Gastrocnemius medialis (tissue), 4 donors: ENCODE measurements at regions not wholly inside any gene's neighbourhood (a gene's known extent, or its start where the extent isn't known, plus 50 kb on each side); places are given as distances from the start of the nearest gene placed in this dataset.

Source experiments
- POLR2A ChIP-seq, 2 donors: fragments of 450-650 bp; IDR thresholded peaks; one replicate each; pipeline ENCODE4 v1.6.1; 2017; ENCODE audit warnings: antibody characterized with exemption in 2 of 2, mild to moderate bottlenecking in 2 of 2, moderate library complexity in 2 of 2
- TF ChIP-seq, protein P1 (sequence below), 5 experiments: fragments of 450-650 bp in 3 of 5; fragments of 200-600 bp in 2 of 5; sonication (generic) in 2 of 5; IDR thresholded peaks in 4 of 5; conservative IDR thresholded peaks in 1 of 5; 1 replicate in 4 of 5; 2 replicates in 1 of 5; pipeline ENCODE4 v1.5.1; 2016 to 2019; ENCODE audit warnings: antibody characterized with exemption in 5 of 5, mild to moderate bottlenecking in 3 of 5, moderate library complexity in 3 of 5

GRCh38 chr20:11717562-11717961, 200.1 kb upstream of the BTBD3 start:
- TF ChIP-seq, protein P1, sequence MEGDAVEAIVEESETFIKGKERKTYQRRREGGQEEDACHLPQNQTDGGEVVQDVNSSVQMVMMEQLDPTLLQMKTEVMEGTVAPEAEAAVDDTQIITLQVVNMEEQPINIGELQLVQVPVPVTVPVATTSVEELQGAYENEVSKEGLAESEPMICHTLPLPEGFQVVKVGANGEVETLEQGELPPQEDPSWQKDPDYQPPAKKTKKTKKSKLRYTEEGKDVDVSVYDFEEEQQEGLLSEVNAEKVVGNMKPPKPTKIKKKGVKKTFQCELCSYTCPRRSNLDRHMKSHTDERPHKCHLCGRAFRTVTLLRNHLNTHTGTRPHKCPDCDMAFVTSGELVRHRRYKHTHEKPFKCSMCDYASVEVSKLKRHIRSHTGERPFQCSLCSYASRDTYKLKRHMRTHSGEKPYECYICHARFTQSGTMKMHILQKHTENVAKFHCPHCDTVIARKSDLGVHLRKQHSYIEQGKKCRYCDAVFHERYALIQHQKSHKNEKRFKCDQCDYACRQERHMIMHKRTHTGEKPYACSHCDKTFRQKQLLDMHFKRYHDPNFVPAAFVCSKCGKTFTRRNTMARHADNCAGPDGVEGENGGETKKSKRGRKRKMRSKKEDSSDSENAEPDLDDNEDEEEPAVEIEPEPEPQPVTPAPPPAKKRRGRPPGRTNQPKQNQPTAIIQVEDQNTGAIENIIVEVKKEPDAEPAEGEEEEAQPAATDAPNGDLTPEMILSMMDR (IDR thresholded peaks at IDR 0.05 in 4 of 5, conservative IDR thresholded peaks at IDR 0.05 in 1 of 5) = no peak
- no peak for TF ChIP-seq POLR2A (IDR thresholded peaks at IDR 0.05)
